SU-DHL-6 (cell line): ENCODE measurements at regions not wholly inside any gene's neighbourhood (a gene's known extent, or its start where the extent isn't known, plus 50 kb on each side); places are given as distances from the start of the nearest gene placed in this dataset.
"Not testable (repeated sequence)": the region's sequence is repeated elsewhere in the genome, so short reads cannot be mapped to it uniquely, and the experiment has no call there.

Experiments used
- CTCF ChIP-seq: fragments of 200-600 bp; sonication (generic); IDR thresholded peaks from one replicate; pipeline ENCODE4 v1.5.1; 2017; ENCODE audit warnings: antibody characterized with exemption, mild to moderate bottlenecking, low read length, moderate library complexity; ENCODE audit not compliant: insufficient read depth, poor library complexity, severe bottlenecking
- EZH2phosphoT487 ChIP-seq: fragments of 200-600 bp; sonication (generic), shearing (Covaris generic); conservative IDR thresholded peaks from 2 replicates; pipeline ENCODE4 v1.6.1; 2018; ENCODE audit warnings: mild to moderate bottlenecking, antibody characterized with exemption, low read length, moderate library complexity, mixed read lengths

DNA sequence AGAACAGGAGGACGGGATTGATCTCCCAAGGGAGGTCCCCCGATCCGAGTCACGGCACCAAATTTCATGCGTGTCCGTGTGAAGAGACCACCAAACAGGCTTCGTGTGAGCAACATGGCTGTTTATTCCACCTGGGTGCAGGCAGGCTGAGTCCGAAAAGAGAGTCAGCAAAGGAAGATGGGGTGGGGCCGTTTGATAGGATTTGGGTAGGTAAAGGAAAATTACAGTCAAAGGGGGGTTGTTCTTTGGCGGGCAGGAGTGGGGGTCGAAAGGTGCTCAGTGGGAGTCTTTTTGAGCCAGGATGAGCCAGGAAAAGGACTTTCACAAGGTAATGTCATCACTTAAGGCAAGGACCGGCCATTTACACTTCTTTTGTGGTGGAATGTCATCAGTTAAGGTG lies 763.6 kb upstream of the CTNND2 start:
- not testable (repeated sequence) for TF ChIP-seq CTCF, EZH2phosphoT487
